UCSD-AML1 (cell line): ENCODE measurements at regions not wholly inside any gene's neighbourhood (a gene's known extent, or its start where the extent isn't known, plus 50 kb on each side); places are given as distances from the start of the nearest gene placed in this dataset.

Experiments
- DNase-seq: peaks from one replicate; lab custom pipeline; 2025; ENCODE audit not compliant: unreplicated experiment; lab: John Stamatoyannopoulos, UW

GRCh38 chr2:66888791-66889631, 454.1 kb downstream of the MEIS1 start:
- DNase-seq, result no peak

GRCh38 chr2:66889632-66889882, 454.6 kb downstream of the MEIS1 start:
- no peak for DNase-seq

- DNase-seq, result no peak
Measured at GRCh38 chr2:66890166-66890742, 455.3 kb downstream of the MEIS1 start.

- no peak for DNase-seq
Measured at GRCh38 chr2:66895206-66895605, 460.3 kb downstream of the MEIS1 start.

- no peak for DNase-seq
Measured at GRCh38 chr2:66896131-66896530, 461.2 kb downstream of the MEIS1 start.

DNA sequence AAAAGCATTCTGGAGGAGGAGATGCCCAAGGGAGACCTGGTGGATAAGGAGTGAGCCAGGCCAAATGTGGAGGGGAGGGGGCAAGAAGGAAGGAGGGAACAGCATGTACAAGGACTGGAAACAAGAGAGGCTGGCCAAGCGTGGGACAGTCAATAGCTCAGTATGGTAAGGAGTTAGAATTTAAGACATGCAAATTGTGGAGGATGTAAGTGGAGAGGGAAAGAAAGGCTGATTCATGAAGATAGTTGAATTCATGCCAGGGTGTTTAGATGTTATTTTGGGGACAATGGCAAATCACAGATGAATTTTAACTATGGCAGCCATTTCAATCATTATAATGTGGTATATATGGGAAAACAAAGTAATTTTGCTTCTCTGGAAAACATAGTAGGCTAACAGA, 462.3 kb downstream of the MEIS1 start:
- DNase-seq, result no peak

DNA sequence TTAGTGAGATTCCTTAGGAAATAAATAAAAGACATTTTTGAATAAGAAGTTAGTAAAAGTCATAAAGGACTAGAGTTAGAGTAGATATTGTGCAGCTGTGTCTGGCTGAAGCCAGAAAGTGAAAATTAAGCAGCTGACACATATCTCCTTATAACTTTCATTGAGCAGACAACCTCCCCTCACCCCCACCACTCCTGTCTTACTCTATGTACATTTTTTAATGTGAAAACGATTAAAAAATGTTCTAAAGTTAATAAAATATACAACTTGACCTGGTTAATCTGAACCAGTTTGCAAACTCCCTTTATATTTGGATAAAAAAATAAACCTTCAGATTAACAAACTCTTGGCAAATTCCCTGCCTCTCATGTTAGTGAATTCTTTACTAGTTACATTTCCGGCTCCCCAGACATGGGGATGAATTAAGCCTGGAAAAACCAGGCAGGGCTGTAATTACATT, 462.8 kb downstream of the MEIS1 start:
- no peak for DNase-seq

DNA sequence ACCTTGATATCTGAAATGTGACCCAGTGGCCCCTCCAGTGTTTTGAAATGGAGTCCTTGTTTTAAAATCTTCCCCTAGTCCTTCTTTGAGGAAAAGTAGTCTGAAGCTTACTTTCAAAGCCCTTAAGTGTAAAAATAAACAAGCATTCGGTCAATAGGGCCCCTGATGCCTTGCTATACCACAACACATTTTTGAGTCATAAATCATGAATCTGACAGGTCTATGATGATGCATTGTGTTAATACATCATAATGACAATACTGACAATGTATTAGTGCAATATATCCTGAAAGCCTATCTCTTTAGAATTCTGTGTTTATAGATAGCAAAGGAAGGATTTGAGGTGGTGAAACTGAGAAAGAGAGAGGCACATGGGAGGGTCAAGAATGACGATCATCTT, 464.2 kb downstream of the MEIS1 start:
- no peak for DNase-seq

DNA sequence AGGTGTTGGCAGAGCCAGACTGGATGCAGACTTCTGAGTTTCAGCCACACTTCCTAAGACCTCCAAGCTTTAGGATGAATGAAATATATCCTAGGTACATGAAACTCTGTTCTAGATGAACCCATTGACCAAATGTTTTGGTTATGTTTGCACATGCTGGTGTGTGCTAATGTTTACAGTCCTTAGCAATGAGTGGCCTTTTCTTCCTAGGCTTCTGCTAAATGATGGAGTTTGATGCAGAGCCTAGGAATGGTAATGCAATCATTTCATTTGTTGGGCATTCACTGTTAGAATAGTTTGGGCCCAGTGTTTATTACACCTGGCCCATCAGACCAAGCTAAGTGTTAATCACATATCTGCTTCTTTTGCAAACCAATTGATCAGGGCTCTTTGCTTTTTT, 464.7 kb downstream of the MEIS1 start:
- DNase-seq, result no peak

DNA sequence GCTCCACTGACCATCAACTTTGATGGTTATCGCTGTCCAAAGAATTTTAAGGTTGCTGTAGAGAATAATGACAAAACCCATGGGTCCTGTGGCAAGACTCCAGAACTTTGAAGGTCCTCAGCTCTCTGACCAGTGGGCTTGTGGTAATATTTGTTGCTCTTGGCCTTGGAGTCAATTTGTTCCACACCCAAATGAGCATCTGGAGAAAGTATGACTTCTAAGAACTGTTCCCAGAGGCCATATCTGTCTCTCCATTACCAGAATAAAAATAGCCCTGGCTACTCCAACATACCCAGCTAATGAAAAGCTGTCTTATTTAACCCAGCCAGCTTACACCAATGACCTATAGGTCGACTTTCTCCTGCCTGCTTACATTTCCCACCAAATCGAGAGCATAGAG, 466.4 kb downstream of the MEIS1 start:
- no peak for DNase-seq

DNA sequence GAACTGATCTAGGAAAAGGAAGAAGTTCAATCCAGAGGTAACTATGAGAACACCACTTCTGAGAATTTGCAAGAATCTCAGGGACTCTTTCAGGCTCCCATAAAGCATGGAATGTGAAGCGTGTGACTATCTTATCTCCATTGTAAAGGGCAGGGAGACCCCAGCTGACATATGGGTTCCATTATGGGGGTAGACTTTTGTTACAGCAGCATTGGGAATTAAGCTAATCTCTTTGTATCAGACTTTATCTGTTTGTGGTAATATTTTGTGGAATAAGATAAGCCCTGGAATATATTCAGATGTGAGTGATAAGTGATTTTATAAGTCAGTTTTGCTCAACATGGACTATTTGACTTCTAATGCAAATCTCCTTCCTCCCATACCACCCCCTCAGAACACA, 468.3 kb downstream of the MEIS1 start:
- DNase-seq, result no peak

GRCh38 chr2:66903745-66904465, 469.0 kb downstream of the MEIS1 start:
- DNase-seq, result no peak

DNA sequence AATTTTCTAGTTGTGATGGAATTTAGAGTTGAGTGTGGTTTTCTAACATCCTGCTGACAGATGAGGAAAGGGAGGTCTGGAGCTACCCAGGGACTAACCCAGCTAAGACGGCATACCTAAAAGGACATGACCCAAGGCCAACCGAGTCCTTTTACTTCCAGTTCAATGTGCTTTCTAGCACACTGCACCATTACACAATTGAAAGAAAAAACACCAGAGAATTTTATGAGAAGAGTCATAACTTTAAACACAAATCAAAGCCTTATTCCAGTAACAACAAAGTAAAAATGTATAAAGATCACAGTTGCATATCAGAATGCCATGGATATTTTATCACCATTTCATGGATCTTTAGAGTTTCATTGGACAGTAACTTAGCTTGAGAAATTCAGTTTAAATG, 480.3 kb downstream of the MEIS1 start:
- DNase-seq, result no peak

DNA sequence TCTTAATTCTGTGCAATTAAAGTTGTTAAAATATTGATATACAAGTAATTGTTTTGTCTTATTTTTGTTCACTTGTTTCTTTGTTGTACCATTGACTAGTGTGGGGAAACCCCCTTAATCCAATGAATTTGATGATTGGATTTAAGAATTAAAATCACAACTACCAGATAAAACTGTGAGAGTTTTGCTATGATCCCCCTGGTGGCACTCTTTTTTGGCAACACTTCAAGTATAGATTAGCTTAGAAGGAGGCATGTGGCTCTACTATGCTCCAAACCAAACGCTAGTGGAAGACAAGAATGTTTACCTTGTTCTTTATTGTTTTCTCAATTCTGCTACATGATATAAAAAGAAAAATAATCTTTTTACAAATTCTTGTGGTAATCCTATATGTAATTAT, 477.8 kb upstream of the ETAA1 start:
- DNase-seq, result no peak

DNA sequence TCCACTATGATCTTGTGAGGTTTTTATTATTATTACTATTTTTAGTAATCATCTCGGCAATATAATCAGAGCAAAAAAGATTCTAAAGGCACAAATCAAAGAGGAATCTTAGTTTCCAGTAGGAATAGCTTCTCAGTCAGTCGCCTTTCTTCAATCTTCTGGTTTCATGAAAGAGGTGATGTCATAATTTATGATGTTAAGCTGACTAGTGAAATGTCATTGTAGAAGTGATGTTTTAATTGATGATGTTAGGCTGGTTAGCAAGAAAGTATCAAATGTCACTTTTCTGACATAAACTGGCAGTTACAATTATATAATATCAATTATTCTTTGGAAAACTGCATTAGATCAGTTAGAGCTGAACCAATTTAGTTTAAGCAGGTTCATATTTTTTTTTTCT, 476.7 kb upstream of the ETAA1 start:
- DNase-seq, result no peak

- no peak for DNase-seq
Measured at GRCh38 chr2:66925128-66925527, 472.0 kb upstream of the ETAA1 start.

GRCh38 chr2:66926594-66927112, 470.5 kb upstream of the ETAA1 start:
- DNase-seq, result no peak

DNA sequence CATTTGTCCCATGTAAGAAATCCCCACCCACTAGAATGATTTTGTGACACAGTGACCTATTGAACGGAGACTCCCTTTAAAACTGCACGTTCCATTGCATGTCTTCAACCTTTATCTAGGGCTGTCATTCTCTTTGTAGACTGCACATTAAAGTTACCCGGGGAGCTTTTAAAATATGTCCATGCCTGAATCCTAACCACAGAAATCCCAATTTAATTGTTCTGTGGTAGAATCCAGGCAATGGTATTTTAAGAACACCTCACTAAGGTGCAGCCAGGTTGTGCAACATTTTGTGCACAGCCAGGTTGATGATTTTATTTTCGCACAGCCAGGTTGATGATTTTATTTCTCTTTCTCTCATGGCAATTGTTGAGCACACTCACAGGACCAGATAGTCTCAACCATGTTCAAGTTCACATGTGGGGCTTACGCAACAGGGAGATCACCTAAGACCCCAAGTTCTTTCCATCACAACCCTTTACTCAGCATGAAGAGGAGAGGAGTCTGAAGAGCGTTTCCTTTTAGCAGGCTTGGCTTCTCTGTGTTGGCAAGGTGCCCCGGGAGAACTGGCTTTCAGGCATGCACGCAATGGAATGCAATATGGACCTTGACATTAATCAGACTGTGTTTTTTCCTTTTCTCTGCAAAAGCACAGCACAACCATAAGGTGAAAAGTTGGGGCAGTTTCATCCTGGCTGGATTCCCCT, 467.3 kb upstream of the ETAA1 start:
- DNase-seq, result no peak

GRCh38 chr2:66930339-66931220, 466.6 kb upstream of the ETAA1 start:
- DNase-seq, result no peak

GRCh38 chr2:66938471-66938967, 458.6 kb upstream of the ETAA1 start:
- DNase-seq, result no peak
